Spleen (tissue), 7 donors: ENCODE measurements at regions not wholly inside any gene's neighbourhood (a gene's known extent, or its start where the extent isn't known, plus 50 kb on each side); places are given as distances from the start of the nearest gene placed in this dataset.

Experiments used
- CTCF ChIP-seq, 11 experiments: fragments of 200-600 bp in 7 of 11; fragments of 450-650 bp in 4 of 11; sonication (generic) in 4 of 11; IDR thresholded peaks in 8 of 11; conservative IDR thresholded peaks in 3 of 11; 1 replicate in 7 of 11; 2 replicates in 4 of 11; pipeline versions ENCODE4 v1.4.0 to v1.8.0; 2016 to 2021; ENCODE audit warnings: antibody characterized with exemption in 11 of 11, inconsistent platforms in 4 of 11, mild to moderate bottlenecking in 1 of 11
- POLR2A ChIP-seq, 3 donors: fragments of 450-650 bp; IDR thresholded peaks; one replicate each; pipeline ENCODE4 v1.5.1; 2017; ENCODE audit warnings: antibody characterized with exemption in 3 of 3, mild to moderate bottlenecking in 1 of 3
- donor health status: DM: no; HTN: no; CAD: no; lungs with moderate emphysema.
- donor health status: DM: no; HTN: no; CAD: no.
- donor health status: DM: no; HTN: no; CAD: no.

GRCh38 chr20:39862470-39862891, 826.6 kb downstream of the MAFB start:
- no peak for TF ChIP-seq CTCF (IDR thresholded peaks at IDR 0.05 in 8 of 11, conservative IDR thresholded peaks at IDR 0.05 in 3 of 11)
- TF ChIP-seq POLR2A (IDR thresholded peaks at IDR 0.05), result no peak
